Neural cell (in vitro differentiated cells): ENCODE measurements at regions not wholly inside any gene's neighbourhood (a gene's known extent, or its start where the extent isn't known, plus 50 kb on each side); places are given as distances from the start of the nearest gene placed in this dataset.

Experiments used
- H2AFZ ChIP-seq: fragments of 200-600, 300-800 bp; sonication (generic), shearing (Covaris generic); 2 replicates; pipeline ENCODE4 v1.6.0; 2014; ENCODE audit warnings: low read depth, mild to moderate bottlenecking, antibody characterized with exemption, low read length, moderate library complexity
- H3F3A ChIP-seq: fragments of 200-600 bp; shearing (Covaris generic); 2 replicates; pipeline ENCODE4 v1.6.1; 2016; ENCODE audit warnings: mild to moderate bottlenecking, moderate library complexity, mixed read lengths, antibody characterized with exemption, low read length; ENCODE audit not compliant: insufficient read depth, poor library complexity, severe bottlenecking
- H3K27ac ChIP-seq: fragments of 200-600, 300-800 bp; sonication (generic), shearing (Covaris generic); 2 replicates; pipeline ENCODE4 v1.5.1; 2014; ENCODE audit warnings: mild to moderate bottlenecking, low read length, moderate library complexity
- H3K27me3 ChIP-seq: fragments of 300-800, 200-600 bp; sonication (generic), shearing (Covaris generic); 2 replicates; pipeline ENCODE4 v1.6.0; 2014; ENCODE audit warnings: mild to moderate bottlenecking, low read depth, low read length, moderate library complexity; ENCODE audit not compliant: insufficient read depth
- H3K36me3 ChIP-seq: fragments of 300-800, 200-600 bp; sonication (generic), shearing (Covaris generic); 2 replicates; pipeline ENCODE4 v1.5.1; 2014; ENCODE audit warnings: mild to moderate bottlenecking, antibody characterized with exemption, low read length, moderate library complexity; ENCODE audit not compliant: insufficient read depth
- H3K4me2 ChIP-seq: fragments of 300-800, 200-600 bp; sonication (generic), shearing (Covaris generic); 2 replicates; pipeline ENCODE4 v1.6.0; 2014; ENCODE audit warnings: mild to moderate bottlenecking, low read length
- H3K4me3 ChIP-seq: fragments of 300-800, 200-600 bp; sonication (generic), shearing (Covaris generic); 2 replicates; pipeline ENCODE4 v1.5.1; 2014; ENCODE audit warnings: mild to moderate bottlenecking, low read length, moderate library complexity
- H3K79me2 ChIP-seq: fragments of 200-600 bp; shearing (Covaris generic); replicated peaks from 2 replicates; pipeline ENCODE4 v1.6.0; 2014; ENCODE audit warnings: mild to moderate bottlenecking, low read length, moderate library complexity; ENCODE audit not compliant: insufficient read depth
- H3K9ac ChIP-seq: fragments of 300-800, 200-600 bp; sonication (generic), shearing (Covaris generic); 2 replicates; pipeline ENCODE4 v1.6.1; 2016; ENCODE audit warnings: mild to moderate bottlenecking, low read length, mixed read lengths
- H3K9me2 ChIP-seq: fragments of 200-600 bp; shearing (Covaris generic); 2 replicates; pipeline ENCODE4 v1.6.1; 2016; ENCODE audit warnings: mild to moderate bottlenecking, low read length, mixed read lengths; ENCODE audit not compliant: insufficient read depth
- H3K9me3 ChIP-seq: fragments of 200-600, 300-800 bp; sonication (generic), shearing (Covaris generic); 2 replicates; pipeline ENCODE4 v1.6.1; 2016; ENCODE audit warnings: mild to moderate bottlenecking, mixed run types, low read length, moderate library complexity, mixed read lengths
- H4K20me1 ChIP-seq: fragments of 200-600 bp; shearing (Covaris generic); 2 replicates; pipeline ENCODE4 v1.6.1; 2016; ENCODE audit warnings: mild to moderate bottlenecking, mixed run types; ENCODE audit not compliant: insufficient read depth
- EP300 ChIP-seq: fragments of 450-650 bp; conservative IDR thresholded peaks from 2 replicates; pipeline ENCODE4 v1.6.1; 2014; ENCODE audit warnings: antibody characterized with exemption, mild to moderate bottlenecking, moderate library complexity; ENCODE audit not compliant: poor library complexity, severe bottlenecking
- EZH2 ChIP-seq: fragments of 200-600, 300-800 bp; shearing (Covaris generic), sonication (generic); IDR thresholded peaks from 2 replicates; pipeline ENCODE4 v1.6.1; 2014; ENCODE audit warnings: antibody characterized with exemption, low read length, borderline replicate concordance, mild to moderate bottlenecking; ENCODE audit not compliant: insufficient read depth, poor library complexity, severe bottlenecking
- MXI1 ChIP-seq: fragments of 450-650 bp; conservative IDR thresholded peaks from 2 replicates; pipeline ENCODE4 v1.6.1; 2014; ENCODE audit warnings: antibody characterized with exemption, mild to moderate bottlenecking; ENCODE audit not compliant: poor library complexity, severe bottlenecking
- POLR2AphosphoS5 ChIP-seq: IDR thresholded peaks from 2 replicates; pipeline ENCODE4 v1.6.1; 2012
- RAD21 ChIP-seq: fragments of 450-650 bp; conservative IDR thresholded peaks from 2 replicates; pipeline ENCODE4 v1.6.1; 2014; ENCODE audit warnings: antibody characterized with exemption, mild to moderate bottlenecking, moderate library complexity
- SMC3 ChIP-seq: fragments of 450-650 bp; conservative IDR thresholded peaks from 2 replicates; pipeline ENCODE4 v1.6.1; 2014; ENCODE audit warnings: antibody characterized with exemption, mild to moderate bottlenecking, moderate library complexity; ENCODE audit not compliant: poor library complexity
- TAF1 ChIP-seq: IDR thresholded peaks from 2 replicates; pipeline ENCODE4 v1.6.1; 2012; ENCODE audit warnings: low read depth
- TF ChIP-seq, protein P1 (sequence below): fragments of 450-650 bp; IDR thresholded peaks from 2 replicates; pipeline ENCODE4 v1.5.1; 2014; ENCODE audit warnings: antibody characterized with exemption, mild to moderate bottlenecking, moderate library complexity; ENCODE audit not compliant: poor library complexity, severe bottlenecking
- TF ChIP-seq, protein P2 (sequence below): IDR thresholded peaks from 2 replicates; pipeline ENCODE4 v1.6.1; 2012; ENCODE audit warnings: borderline replicate concordance

DNA sequence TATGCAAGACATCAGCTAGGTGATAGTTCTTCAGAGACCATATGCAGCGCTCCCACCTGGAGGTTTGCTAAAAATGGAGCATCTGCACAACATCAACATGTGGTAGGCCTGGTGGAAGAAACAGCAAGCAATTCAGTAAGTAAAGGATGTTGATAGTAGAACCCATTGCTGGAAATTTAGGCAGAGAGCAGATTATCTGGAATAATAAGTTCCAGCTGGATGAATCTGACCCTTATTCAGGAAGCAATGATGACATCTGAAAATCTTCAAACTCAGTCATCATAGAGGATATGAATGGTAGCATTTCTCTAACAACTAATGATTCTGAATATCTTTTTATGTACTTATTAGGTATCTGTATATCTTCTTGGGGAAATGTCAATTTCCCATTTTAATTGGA is 225.2 kb upstream of the ANO3 start:
- Histone ChIP-seq H3K9me2 (no peaks in the 10 kb centered on the region), H3K4me3 (no peak overlapping the region), H3K27me3 (no peaks in the 10 kb centered on the region), H3K27ac (no peak overlapping the region), H2AFZ (no peak overlapping the region), H3F3A (no peaks in the 10 kb centered on the region), H3K36me3 (no peaks in the 10 kb centered on the region), H3K4me2 (no peak overlapping the region), H3K9me3 (no peaks in the 10 kb centered on the region), H4K20me1 (no peaks in the 10 kb centered on the region), H3K9ac (no peak overlapping the region), H3K79me2 (no peaks in the 10 kb centered on the region)
- no peak for TF ChIP-seq TAF1
- no peak for TF ChIP-seq EP300
- no peak for TF ChIP-seq EZH2
- TF ChIP-seq, protein P1, sequence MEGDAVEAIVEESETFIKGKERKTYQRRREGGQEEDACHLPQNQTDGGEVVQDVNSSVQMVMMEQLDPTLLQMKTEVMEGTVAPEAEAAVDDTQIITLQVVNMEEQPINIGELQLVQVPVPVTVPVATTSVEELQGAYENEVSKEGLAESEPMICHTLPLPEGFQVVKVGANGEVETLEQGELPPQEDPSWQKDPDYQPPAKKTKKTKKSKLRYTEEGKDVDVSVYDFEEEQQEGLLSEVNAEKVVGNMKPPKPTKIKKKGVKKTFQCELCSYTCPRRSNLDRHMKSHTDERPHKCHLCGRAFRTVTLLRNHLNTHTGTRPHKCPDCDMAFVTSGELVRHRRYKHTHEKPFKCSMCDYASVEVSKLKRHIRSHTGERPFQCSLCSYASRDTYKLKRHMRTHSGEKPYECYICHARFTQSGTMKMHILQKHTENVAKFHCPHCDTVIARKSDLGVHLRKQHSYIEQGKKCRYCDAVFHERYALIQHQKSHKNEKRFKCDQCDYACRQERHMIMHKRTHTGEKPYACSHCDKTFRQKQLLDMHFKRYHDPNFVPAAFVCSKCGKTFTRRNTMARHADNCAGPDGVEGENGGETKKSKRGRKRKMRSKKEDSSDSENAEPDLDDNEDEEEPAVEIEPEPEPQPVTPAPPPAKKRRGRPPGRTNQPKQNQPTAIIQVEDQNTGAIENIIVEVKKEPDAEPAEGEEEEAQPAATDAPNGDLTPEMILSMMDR: no peak
- TF ChIP-seq MXI1: no peak
- TF ChIP-seq POLR2AphosphoS5: no peak
- TF ChIP-seq, protein P2, sequence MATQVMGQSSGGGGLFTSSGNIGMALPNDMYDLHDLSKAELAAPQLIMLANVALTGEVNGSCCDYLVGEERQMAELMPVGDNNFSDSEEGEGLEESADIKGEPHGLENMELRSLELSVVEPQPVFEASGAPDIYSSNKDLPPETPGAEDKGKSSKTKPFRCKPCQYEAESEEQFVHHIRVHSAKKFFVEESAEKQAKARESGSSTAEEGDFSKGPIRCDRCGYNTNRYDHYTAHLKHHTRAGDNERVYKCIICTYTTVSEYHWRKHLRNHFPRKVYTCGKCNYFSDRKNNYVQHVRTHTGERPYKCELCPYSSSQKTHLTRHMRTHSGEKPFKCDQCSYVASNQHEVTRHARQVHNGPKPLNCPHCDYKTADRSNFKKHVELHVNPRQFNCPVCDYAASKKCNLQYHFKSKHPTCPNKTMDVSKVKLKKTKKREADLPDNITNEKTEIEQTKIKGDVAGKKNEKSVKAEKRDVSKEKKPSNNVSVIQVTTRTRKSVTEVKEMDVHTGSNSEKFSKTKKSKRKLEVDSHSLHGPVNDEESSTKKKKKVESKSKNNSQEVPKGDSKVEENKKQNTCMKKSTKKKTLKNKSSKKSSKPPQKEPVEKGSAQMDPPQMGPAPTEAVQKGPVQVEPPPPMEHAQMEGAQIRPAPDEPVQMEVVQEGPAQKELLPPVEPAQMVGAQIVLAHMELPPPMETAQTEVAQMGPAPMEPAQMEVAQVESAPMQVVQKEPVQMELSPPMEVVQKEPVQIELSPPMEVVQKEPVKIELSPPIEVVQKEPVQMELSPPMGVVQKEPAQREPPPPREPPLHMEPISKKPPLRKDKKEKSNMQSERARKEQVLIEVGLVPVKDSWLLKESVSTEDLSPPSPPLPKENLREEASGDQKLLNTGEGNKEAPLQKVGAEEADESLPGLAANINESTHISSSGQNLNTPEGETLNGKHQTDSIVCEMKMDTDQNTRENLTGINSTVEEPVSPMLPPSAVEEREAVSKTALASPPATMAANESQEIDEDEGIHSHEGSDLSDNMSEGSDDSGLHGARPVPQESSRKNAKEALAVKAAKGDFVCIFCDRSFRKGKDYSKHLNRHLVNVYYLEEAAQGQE: no peak
- no peak for TF ChIP-seq SMC3
- no peak for TF ChIP-seq RAD21

- TF ChIP-seq EZH2 (no peak), EP300 (no peak), TAF1 (no peak), POLR2AphosphoS5 (no peak), RAD21 (no peak), SMC3 (no peak), MXI1 (no peak)
- TF ChIP-seq, protein P1: no peak
- TF ChIP-seq, protein P2: no peak
- no peaks in the 10 kb centered on the region for H3F3A ChIP-seq
- H3K9ac ChIP-seq: no peak overlapping the region
- H2AFZ ChIP-seq: no peak overlapping the region
- H3K36me3 ChIP-seq: no peaks in the 10 kb centered on the region
- no peaks in the 10 kb centered on the region for H3K9me3 ChIP-seq
- no peaks in the 10 kb centered on the region for H3K9me2 ChIP-seq
- no peaks in the 10 kb centered on the region for H3K79me2 ChIP-seq
- H4K20me1 ChIP-seq: no peaks in the 10 kb centered on the region
- H3K27ac ChIP-seq: no peak overlapping the region
- H3K4me2 ChIP-seq: no peak overlapping the region
- no peak overlapping the region for H3K4me3 ChIP-seq
- H3K27me3 ChIP-seq: no peaks in the 10 kb centered on the region
These were observed 222.1 kb upstream of the ANO3 start for GRCh38 chr11:26109658-26110368.
